ENCODE measurements at regions not wholly inside any gene's neighbourhood (a gene's known extent, or its start where the extent isn't known, plus 50 kb on each side); places are given as distances from the start of the nearest gene placed in this dataset.

DNA sequence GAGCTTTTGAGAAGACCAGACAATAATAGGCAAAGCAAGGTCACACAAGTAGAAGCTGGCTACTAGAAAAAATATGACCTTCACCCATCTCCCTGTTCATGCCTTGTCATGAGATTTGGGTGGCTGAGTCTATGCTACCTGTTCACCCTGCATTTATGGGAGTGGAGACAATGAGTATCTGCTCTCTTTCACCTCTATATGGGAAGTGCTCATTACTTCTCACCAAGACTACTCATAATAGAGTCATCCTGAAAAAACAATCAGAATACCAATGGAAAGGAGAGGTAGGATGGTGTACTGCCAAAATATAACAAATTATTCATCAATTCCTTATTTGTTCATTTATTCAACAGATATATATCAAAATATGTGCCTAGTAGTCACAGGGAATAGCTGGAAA is 921.8 kb upstream of the INTU start:
- no TSS peak for BruUV-seq (replicated peaks)
- no peak overlapping the region for H3K27ac ChIP-seq (ENCODE audit: extremely low read length, insufficient read depth, low read length)
- no peak overlapping the region for H3K9ac ChIP-seq (ENCODE audit: insufficient read depth, low read depth, low read length)
- H3K4me2 ChIP-seq (ENCODE audit: low read depth, low read length): no peak overlapping the region
- CTCF ChIA-PET (ENCODE audit: low intra/inter-chr PET ratio, low total read pairs): no interaction called here
- FAIRE-seq (no peak), ATAC-seq (no peak), DNase-seq (ENCODE audit: low spot score) (no peak)
- no peaks in the 10 kb centered on the region for H3K4me1 ChIP-seq (ENCODE audit: insufficient read depth, low read length)
- H3K9me3 ChIP-seq (ENCODE audit: low read length): no peaks in the 10 kb centered on the region
- H3K36me3 ChIP-seq (replicated peaks in 1 of 2; ENCODE audit: control insufficient read depth in 1 of 2, insufficient read depth in 2 of 2, low read length in 2 of 2): no peaks in the 10 kb centered on the region
- no peak for TF ChIP-seq BRF2 (CRISPR knock-in tag; IDR thresholded peaks at IDR 0.05)
- no peak for TF ChIP-seq ISX (CRISPR knock-in tag; conservative IDR thresholded peaks at IDR 0.05)
- no peak for TF ChIP-seq ZNF792 (CRISPR knock-in tag; IDR thresholded peaks at IDR 0.05)
- TF ChIP-seq, protein P1, sequence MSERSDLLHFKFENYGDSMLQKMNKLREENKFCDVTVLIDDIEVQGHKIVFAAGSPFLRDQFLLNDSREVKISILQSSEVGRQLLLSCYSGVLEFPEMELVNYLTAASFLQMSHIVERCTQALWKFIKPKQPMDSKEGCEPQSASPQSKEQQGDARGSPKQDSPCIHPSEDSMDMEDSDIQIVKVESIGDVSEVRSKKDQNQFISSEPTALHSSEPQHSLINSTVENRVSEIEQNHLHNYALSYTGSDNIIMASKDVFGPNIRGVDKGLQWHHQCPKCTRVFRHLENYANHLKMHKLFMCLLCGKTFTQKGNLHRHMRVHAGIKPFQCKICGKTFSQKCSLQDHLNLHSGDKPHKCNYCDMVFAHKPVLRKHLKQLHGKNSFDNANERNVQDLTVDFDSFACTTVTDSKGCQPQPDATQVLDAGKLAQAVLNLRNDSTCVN (CRISPR knock-in tag; IDR thresholded peaks at IDR 0.05; ENCODE audit: borderline replicate concordance): no peak
- TF ChIP-seq, protein P2, sequence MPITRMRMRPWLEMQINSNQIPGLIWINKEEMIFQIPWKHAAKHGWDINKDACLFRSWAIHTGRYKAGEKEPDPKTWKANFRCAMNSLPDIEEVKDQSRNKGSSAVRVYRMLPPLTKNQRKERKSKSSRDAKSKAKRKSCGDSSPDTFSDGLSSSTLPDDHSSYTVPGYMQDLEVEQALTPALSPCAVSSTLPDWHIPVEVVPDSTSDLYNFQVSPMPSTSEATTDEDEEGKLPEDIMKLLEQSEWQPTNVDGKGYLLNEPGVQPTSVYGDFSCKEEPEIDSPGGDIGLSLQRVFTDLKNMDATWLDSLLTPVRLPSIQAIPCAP (CRISPR knock-in tag; IDR thresholded peaks at IDR 0.05; ENCODE audit: low read depth): no peak
- no peak for TF ChIP-seq KLF15 (CRISPR knock-in tag; IDR thresholded peaks at IDR 0.05; ENCODE audit: borderline replicate concordance)
- H4K20me1 ChIP-seq (ENCODE audit: insufficient read depth, low read length): no peaks in the 10 kb centered on the region
- H2AFZ ChIP-seq (ENCODE audit: low read length): no peak overlapping the region
- no peaks in the 10 kb centered on the region for H3K27me3 ChIP-seq (ENCODE audit: control insufficient read depth in 1 of 2, insufficient read depth in 2 of 2, low read length in 2 of 2)
- POLR2A ChIA-PET: no interaction called here
- in situ Hi-C loops (cut with HindIII; ENCODE audit: extremely low pct_ligation_motif_present, low pct_unique_long_range_greater_than_20kb): no loop called here
- no peaks in the 10 kb centered on the region for H3K79me2 ChIP-seq (ENCODE audit: insufficient read depth, low read length)
- H3K4me3 ChIP-seq (replicated peaks in 1 of 3; ENCODE audit: insufficient read depth in 1 of 3, low read depth in 2 of 3, low read length in 3 of 3): no peak overlapping the region
- intact Hi-C loops (cut with micrococcal nuclease; ENCODE audit: unreplicated experiment): no loop called here

DNA sequence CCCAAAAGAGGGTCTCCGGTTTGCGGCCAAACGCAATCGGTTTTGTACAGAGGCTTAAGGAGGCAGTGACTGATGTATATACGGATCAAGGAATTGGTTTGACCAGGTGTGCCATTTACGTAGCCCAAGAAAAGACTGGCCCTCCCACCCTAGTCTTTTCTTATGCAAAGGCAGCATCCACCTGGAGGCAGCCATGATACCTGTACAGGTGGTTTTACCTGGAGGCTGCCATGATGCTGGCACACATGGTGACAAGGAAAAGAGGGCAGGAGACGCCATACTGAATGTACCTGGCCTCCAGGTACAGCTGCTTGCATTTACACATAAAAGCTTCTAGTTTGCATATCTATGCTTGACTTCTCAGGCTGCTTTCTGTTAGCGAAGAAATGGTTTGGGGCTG is 917.7 kb upstream of the INTU start:
- in situ Hi-C loops (cut with HindIII; ENCODE audit: extremely low pct_ligation_motif_present, low pct_unique_long_range_greater_than_20kb): no loop called here
- intact Hi-C loops (cut with micrococcal nuclease; ENCODE audit: unreplicated experiment): no loop called here
- H2AFZ ChIP-seq (ENCODE audit: low read length): no peak overlapping the region
- no peak for FAIRE-seq
- H3K27me3 ChIP-seq (ENCODE audit: control insufficient read depth in 1 of 2, insufficient read depth in 2 of 2, low read length in 2 of 2): no peaks in the 10 kb centered on the region
- no peaks in the 10 kb centered on the region for H4K20me1 ChIP-seq (ENCODE audit: insufficient read depth, low read length)
- H3K4me2 ChIP-seq (ENCODE audit: low read depth, low read length): no peak overlapping the region
- H3K4me1 ChIP-seq (ENCODE audit: insufficient read depth, low read length): no peaks in the 10 kb centered on the region
- 41% methylated on average over 8 of the region's 8 CpGs for WGBS (ENCODE audit: low lambda C conversion rate)
- no peak overlapping the region for H3K9ac ChIP-seq (ENCODE audit: insufficient read depth, low read depth, low read length)
- H3K4me3 ChIP-seq (replicated peaks in 1 of 3; ENCODE audit: insufficient read depth in 1 of 3, low read depth in 2 of 3, low read length in 3 of 3): no peak overlapping the region
- no peaks in the 10 kb centered on the region for H3K79me2 ChIP-seq (ENCODE audit: insufficient read depth, low read length)
- H3K27ac ChIP-seq (ENCODE audit: extremely low read length, insufficient read depth, low read length): no peak overlapping the region
- no peak for DNase-seq (ENCODE audit: low spot score)
- TF ChIP-seq SRSF9 (IDR thresholded peaks at IDR 0.05; ENCODE audit: borderline replicate concordance, insufficient read depth, low read depth, low read length, poor library complexity, severe bottlenecking) (no peak), ZNF343 (CRISPR knock-in tag; IDR thresholded peaks at IDR 0.05) (no peak), NFKB2 (CRISPR knock-in tag; IDR thresholded peaks at IDR 0.05; ENCODE audit: borderline replicate concordance) (no peak), ZBTB1 (CRISPR knock-in tag; IDR thresholded peaks at IDR 0.05; ENCODE audit: borderline replicate concordance) (no peak)
- TF ChIP-seq, protein P3, sequence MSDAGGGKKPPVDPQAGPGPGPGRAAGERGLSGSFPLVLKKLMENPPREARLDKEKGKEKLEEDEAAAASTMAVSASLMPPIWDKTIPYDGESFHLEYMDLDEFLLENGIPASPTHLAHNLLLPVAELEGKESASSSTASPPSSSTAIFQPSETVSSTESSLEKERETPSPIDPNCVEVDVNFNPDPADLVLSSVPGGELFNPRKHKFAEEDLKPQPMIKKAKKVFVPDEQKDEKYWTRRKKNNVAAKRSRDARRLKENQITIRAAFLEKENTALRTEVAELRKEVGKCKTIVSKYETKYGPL (CRISPR knock-in tag; IDR thresholded peaks at IDR 0.05): no peak
- TF ChIP-seq, protein P4, sequence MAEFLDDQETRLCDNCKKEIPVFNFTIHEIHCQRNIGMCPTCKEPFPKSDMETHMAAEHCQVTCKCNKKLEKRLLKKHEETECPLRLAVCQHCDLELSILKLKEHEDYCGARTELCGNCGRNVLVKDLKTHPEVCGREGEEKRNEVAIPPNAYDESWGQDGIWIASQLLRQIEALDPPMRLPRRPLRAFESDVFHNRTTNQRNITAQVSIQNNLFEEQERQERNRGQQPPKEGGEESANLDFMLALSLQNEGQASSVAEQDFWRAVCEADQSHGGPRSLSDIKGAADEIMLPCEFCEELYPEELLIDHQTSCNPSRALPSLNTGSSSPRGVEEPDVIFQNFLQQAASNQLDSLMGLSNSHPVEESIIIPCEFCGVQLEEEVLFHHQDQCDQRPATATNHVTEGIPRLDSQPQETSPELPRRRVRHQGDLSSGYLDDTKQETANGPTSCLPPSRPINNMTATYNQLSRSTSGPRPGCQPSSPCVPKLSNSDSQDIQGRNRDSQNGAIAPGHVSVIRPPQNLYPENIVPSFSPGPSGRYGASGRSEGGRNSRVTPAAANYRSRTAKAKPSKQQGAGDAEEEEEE (CRISPR knock-in tag; IDR thresholded peaks at IDR 0.05; ENCODE audit: borderline replicate concordance): no peak
- ChIA-PET POLR2A (no interaction called here), CTCF (ENCODE audit: low intra/inter-chr PET ratio, low total read pairs) (no interaction called here)
- no TSS peak for BruUV-seq (replicated peaks)
- H3K36me3 ChIP-seq (replicated peaks in 1 of 2; ENCODE audit: control insufficient read depth in 1 of 2, insufficient read depth in 2 of 2, low read length in 2 of 2): no peaks in the 10 kb centered on the region
- no peak for ATAC-seq
- H3K9me3 ChIP-seq (ENCODE audit: low read length): no peaks in the 10 kb centered on the region
